ENCODE measurements at regions not wholly inside any gene's neighbourhood (a gene's known extent, or its start where the extent isn't known, plus 50 kb on each side); places are given as distances from the start of the nearest gene placed in this dataset.

GRCh38 chr1:199040076-199040905 lies 401.5 kb downstream of the PTPRC start:
- DNase-seq (ENCODE audit: low read depth): no peak

GRCh38 chr1:199041173-199041914 lies 402.5 kb downstream of the PTPRC start:
- no peak for DNase-seq (ENCODE audit: low read depth)

- DNase-seq (ENCODE audit: low read depth): no peak
Measured at GRCh38 chr1:199042193-199042592, 403.4 kb downstream of the PTPRC start.

GRCh38 chr1:199044191-199044590 lies 405.4 kb downstream of the PTPRC start:
- DNase-seq (ENCODE audit: low read depth): no peak

- DNase-seq (ENCODE audit: low read depth): no peak
Measured at GRCh38 chr1:199046618-199047017, 407.8 kb downstream of the PTPRC start.

GRCh38 chr1:199054694-199055093 lies 415.9 kb downstream of the PTPRC start:
- DNase-seq (ENCODE audit: low read depth): no peak

GRCh38 chr1:199057322-199057721 lies 418.5 kb downstream of the PTPRC start:
- no peak for DNase-seq (ENCODE audit: low read depth)

- no peak for DNase-seq (ENCODE audit: low read depth)
Measured at GRCh38 chr1:199058281-199058680, 419.4 kb downstream of the PTPRC start.

- DNase-seq (ENCODE audit: low read depth): no peak
Measured at GRCh38 chr1:199064971-199065370, 426.1 kb downstream of the PTPRC start.

GRCh38 chr1:199067483-199067882 lies 428.6 kb downstream of the PTPRC start:
- DNase-seq (ENCODE audit: low read depth): no peak

GRCh38 chr1:199071080-199071479 lies 432.2 kb downstream of the PTPRC start:
- DNase-seq (ENCODE audit: low read depth): no peak

GRCh38 chr1:199073166-199073565 lies 434.3 kb downstream of the PTPRC start:
- DNase-seq (ENCODE audit: low read depth): no peak

- no peak for DNase-seq (ENCODE audit: low read depth)
Measured at GRCh38 chr1:199075792-199076191, 437.0 kb downstream of the PTPRC start.

- no peak for DNase-seq (ENCODE audit: low read depth)
Measured at GRCh38 chr1:199079994-199080393, 441.2 kb downstream of the PTPRC start.

- DNase-seq (ENCODE audit: low read depth): peak; percentile 54
Measured at GRCh38 chr1:199081739-199082138, 442.9 kb downstream of the PTPRC start.

- peak; percentile 32 for DNase-seq (ENCODE audit: low read depth)
Measured at GRCh38 chr1:199082778-199083389, 444.0 kb downstream of the PTPRC start.

GRCh38 chr1:199083680-199084079 lies 444.8 kb downstream of the PTPRC start:
- peak; percentile 63 for DNase-seq (ENCODE audit: low read depth)

GRCh38 chr1:199084293-199084692 lies 445.5 kb downstream of the PTPRC start:
- peak; percentile 82 for DNase-seq (ENCODE audit: low read depth)

- DNase-seq (ENCODE audit: low read depth): no peak
Measured at GRCh38 chr1:199085903-199086302, 447.1 kb downstream of the PTPRC start.

GRCh38 chr1:199087144-199087543 lies 448.3 kb downstream of the PTPRC start:
- peak; percentile 46 for DNase-seq (ENCODE audit: low read depth)

- no peak for DNase-seq (ENCODE audit: low read depth)
Measured at GRCh38 chr1:199089393-199090122, 450.7 kb downstream of the PTPRC start.

Data from myocyte (in vitro differentiated cells).